Activated T-cell treated with anti-CD3 and anti-CD28 coated beads, Interleukin-2, amount 50 U/mL, for 72 hours (primary cell): ENCODE measurements at regions not wholly inside any gene's neighbourhood (a gene's known extent, or its start where the extent isn't known, plus 50 kb on each side); places are given as distances from the start of the nearest gene placed in this dataset.
A peak's percentile ranks its signal among the peaks of the same experiment; 100 is the strongest.

Experiments
- ATAC-seq, 2 donors: fragments of 150-1000 bp; cut with Tn5 transposase; replicated peaks in 1 of 2; 2 replicates each; pipeline ENCODE4 v1.10.0; 2021; ENCODE audit warnings: moderate library complexity in 2 of 2, mild to moderate bottlenecking in 1 of 2
- DNase-seq, 2 donors: peaks; one replicate each; pipeline ENCODE4 v3.0.0; 2021 to 2022; ENCODE audit warnings: mixed read lengths in 1 of 2
- H3K27ac Mint-ChIP-seq: one replicate; pipeline ENCODE4 v1.8.0; 2022; ENCODE audit warnings: mild to moderate bottlenecking, moderate library complexity, mixed read lengths
- H3K27me3 Mint-ChIP-seq: one replicate; pipeline ENCODE4 v1.8.0; 2022; ENCODE audit warnings: low read depth, mixed read lengths
- H3K36me3 Mint-ChIP-seq, 2 donors: one replicate each; pipeline ENCODE4 v1.8.0; 2022; ENCODE audit warnings: mixed read lengths in 2 of 2, mild to moderate bottlenecking in 1 of 2; ENCODE audit not compliant: insufficient read depth in 2 of 2
- H3K4me1 Mint-ChIP-seq: one replicate; pipeline ENCODE4 v1.8.0; 2022; ENCODE audit warnings: low read depth, mixed read lengths
- H3K4me3 Mint-ChIP-seq, 2 donors: one replicate each; pipeline ENCODE4 v1.8.0; 2022; ENCODE audit warnings: mild to moderate bottlenecking in 2 of 2, mixed read lengths in 2 of 2, moderate library complexity in 2 of 2
- H3K9me3 Mint-ChIP-seq, 2 donors: one replicate each; pipeline ENCODE4 v1.8.0; 2022; ENCODE audit warnings: mixed read lengths in 2 of 2

GRCh38 chr12:66879409-66879808 is 200.5 kb upstream of the GRIP1 start:
- H3K27ac Mint-ChIP-seq = no peak overlapping the region
- no peaks in the 10 kb centered on the region for H3K4me1 Mint-ChIP-seq
- H3K9me3 Mint-ChIP-seq = no peaks in the 10 kb centered on the region
- peaks cover 13% of the 10 kb centered on the region for H3K27me3 Mint-ChIP-seq
- no peak for ATAC-seq
- H3K36me3 Mint-ChIP-seq = no peaks in the 10 kb centered on the region
- H3K4me3 Mint-ChIP-seq = no peak overlapping the region
- no peak for DNase-seq

- DNase-seq (no peak), ATAC-seq (no peak)
- Mint-ChIP-seq H3K36me3 (no peaks in the 10 kb centered on the region), H3K4me3 (no peak overlapping the region), H3K4me1 (peaks cover 7% of the 10 kb centered on the region), H3K27me3 (peaks cover 13% of the 10 kb centered on the region), H3K27ac (no peak overlapping the region), H3K9me3 (no peaks in the 10 kb centered on the region)
Measured at GRCh38 chr12:66881386-66881785, 202.5 kb upstream of the GRIP1 start.

- H3K4me1 Mint-ChIP-seq = peaks cover 7% of the 10 kb centered on the region
- DNase-seq (no peak), ATAC-seq (no peak)
- H3K36me3 Mint-ChIP-seq = no peaks in the 10 kb centered on the region
- no peak overlapping the region for H3K27ac Mint-ChIP-seq
- H3K9me3 Mint-ChIP-seq = no peaks in the 10 kb centered on the region
- no peak overlapping the region for H3K4me3 Mint-ChIP-seq
- peaks cover 13% of the 10 kb centered on the region for H3K27me3 Mint-ChIP-seq
Measured at GRCh38 chr12:66884091-66884490, 205.2 kb upstream of the GRIP1 start.

- ATAC-seq = no peak
- H3K4me1 Mint-ChIP-seq = peaks cover 7% of the 10 kb centered on the region
- peaks cover 13% of the 10 kb centered on the region for H3K27me3 Mint-ChIP-seq
- H3K27ac Mint-ChIP-seq = no peak overlapping the region
- peak in 1 of 2 donors; percentile 3 for DNase-seq
- H3K36me3 Mint-ChIP-seq = no peaks in the 10 kb centered on the region
- no peak overlapping the region for H3K4me3 Mint-ChIP-seq
- no peaks in the 10 kb centered on the region for H3K9me3 Mint-ChIP-seq
Measured at GRCh38 chr12:66885115-66885875, 206.4 kb upstream of the GRIP1 start.

- Mint-ChIP-seq H3K36me3 (no peaks in the 10 kb centered on the region), H3K4me3 (no peak overlapping the region)
Measured at GRCh38 chr12:66896797-66897196, 217.9 kb upstream of the GRIP1 start.

GRCh38 chr12:66898700-66899469 is 220.0 kb upstream of the GRIP1 start:
- H3K27ac Mint-ChIP-seq = no peak overlapping the region
- peaks cover 19% of the 10 kb centered on the region for H3K4me1 Mint-ChIP-seq
- DNase-seq = no peak
- no peaks in the 10 kb centered on the region for H3K27me3 Mint-ChIP-seq
- H3K4me3 Mint-ChIP-seq = no peak overlapping the region
- ATAC-seq = peak in 1 of 2 donors; percentile 30
- peaks cover 0 to 2% of the 10 kb centered on the region in 2 donors for H3K9me3 Mint-ChIP-seq
- H3K36me3 Mint-ChIP-seq = no peaks in the 10 kb centered on the region

More at GRCh38 chr12:66896797-66897196, 217.9 kb upstream of the GRIP1 start:
- peaks cover 17% of the 10 kb centered on the region for H3K4me1 Mint-ChIP-seq
- H3K9me3 Mint-ChIP-seq = peaks cover 0 to 2% of the 10 kb centered on the region in 2 donors
- DNase-seq = no peak
- ATAC-seq = no peak
- no peaks in the 10 kb centered on the region for H3K27me3 Mint-ChIP-seq
- no peak overlapping the region for H3K27ac Mint-ChIP-seq

GRCh38 chr12:66899588-66899987 is 220.7 kb upstream of the GRIP1 start:
- Mint-ChIP-seq H3K4me3 (no peak overlapping the region), H3K36me3 (no peaks in the 10 kb centered on the region), H3K27ac (no peak overlapping the region), H3K27me3 (no peaks in the 10 kb centered on the region), H3K4me1 (peaks cover 24% of the 10 kb centered on the region), H3K9me3 (peaks cover 0 to 2% of the 10 kb centered on the region in 2 donors)
- DNase-seq (no peak), ATAC-seq (peak; percentile 56 to 91)

GRCh38 chr12:66900616-66901015 is 221.7 kb upstream of the GRIP1 start:
- H3K4me1 Mint-ChIP-seq = peaks cover 24% of the 10 kb centered on the region
- no peak overlapping the region for H3K27ac Mint-ChIP-seq
- no peaks in the 10 kb centered on the region for H3K36me3 Mint-ChIP-seq
- no peak for DNase-seq
- H3K27me3 Mint-ChIP-seq = no peaks in the 10 kb centered on the region
- peak overlapping the region in 1 of 2 donors; percentile 77 for H3K4me3 Mint-ChIP-seq
- no peaks in the 10 kb centered on the region for H3K9me3 Mint-ChIP-seq
- no peak for ATAC-seq

GRCh38 chr12:66901138-66901932 is 222.5 kb upstream of the GRIP1 start:
- peak overlapping the region; percentile 50 for H3K27ac Mint-ChIP-seq
- ATAC-seq = peak in 1 of 2 donors; percentile 48
- H3K4me3 Mint-ChIP-seq = peak overlapping the region in 1 of 2 donors; percentile 77
- H3K9me3 Mint-ChIP-seq = no peaks in the 10 kb centered on the region
- no peak for DNase-seq
- H3K4me1 Mint-ChIP-seq = peaks cover 24% of the 10 kb centered on the region
- H3K36me3 Mint-ChIP-seq = no peaks in the 10 kb centered on the region
- H3K27me3 Mint-ChIP-seq = no peaks in the 10 kb centered on the region

GRCh38 chr12:66902020-66902419 is 223.1 kb upstream of the GRIP1 start:
- H3K36me3 Mint-ChIP-seq = no peaks in the 10 kb centered on the region
- H3K4me3 Mint-ChIP-seq = no peak overlapping the region
- H3K9me3 Mint-ChIP-seq = no peaks in the 10 kb centered on the region
- H3K27ac Mint-ChIP-seq = no peak overlapping the region
- DNase-seq (no peak), ATAC-seq (no peak)
- no peaks in the 10 kb centered on the region for H3K27me3 Mint-ChIP-seq
- H3K4me1 Mint-ChIP-seq = peaks cover 24% of the 10 kb centered on the region

GRCh38 chr12:66903782-66904396 is 225.0 kb upstream of the GRIP1 start:
- DNase-seq = no peak
- H3K27ac Mint-ChIP-seq = no peak overlapping the region
- no peaks in the 10 kb centered on the region for H3K36me3 Mint-ChIP-seq
- no peaks in the 10 kb centered on the region for H3K27me3 Mint-ChIP-seq
- ATAC-seq = peak in 1 of 2 donors; percentile 37
- no peaks in the 10 kb centered on the region for H3K9me3 Mint-ChIP-seq
- peaks cover 22% of the 10 kb centered on the region for H3K4me1 Mint-ChIP-seq
- no peak overlapping the region for H3K4me3 Mint-ChIP-seq

GRCh38 chr12:66905201-66905600 is 226.3 kb upstream of the GRIP1 start:
- no peaks in the 10 kb centered on the region for H3K9me3 Mint-ChIP-seq
- no peaks in the 10 kb centered on the region for H3K36me3 Mint-ChIP-seq
- H3K4me1 Mint-ChIP-seq = peaks cover 26% of the 10 kb centered on the region
- no peak for ATAC-seq
- H3K27me3 Mint-ChIP-seq = no peaks in the 10 kb centered on the region
- DNase-seq = no peak
- no peak overlapping the region for H3K27ac Mint-ChIP-seq
- no peak overlapping the region for H3K4me3 Mint-ChIP-seq
